Colonic mucosa (tissue), 4 donors: ENCODE measurements at regions not wholly inside any gene's neighbourhood (a gene's known extent, or its start where the extent isn't known, plus 50 kb on each side); places are given as distances from the start of the nearest gene placed in this dataset.
"Not testable (repeated sequence)": the region's sequence is repeated elsewhere in the genome, so short reads cannot be mapped to it uniquely, and the experiment has no call there.

ENCODE experiments used
- DNase-seq: peaks from one replicate; pipeline ENCODE4 v3.0.0-alpha.2; 2020
- H3K27ac ChIP-seq: fragments of 200-600 bp; one replicate; pipeline ENCODE4 v1.8.0; 2021
- H3K27me3 ChIP-seq: fragments of 200-600 bp; one replicate; pipeline ENCODE4 v1.8.0; 2021
- H3K36me3 ChIP-seq: fragments of 200-600 bp; one replicate; pipeline ENCODE4 v1.8.0; 2021
- H3K4me1 ChIP-seq: fragments of 200-600 bp; one replicate; pipeline ENCODE4 v1.8.0; 2021; ENCODE audit warnings: mild to moderate bottlenecking
- H3K4me3 ChIP-seq: fragments of 200-600 bp; one replicate; pipeline ENCODE4 v1.8.0; 2021
- H3K9ac ChIP-seq, 2 donors: one replicate each; pipeline ENCODE4 v1.7.0; 2013; ENCODE audit warnings: control low read depth in 2 of 2, low read depth in 2 of 2, low read length in 2 of 2
- H3K9me3 ChIP-seq: fragments of 200-600 bp; one replicate; pipeline ENCODE4 v1.8.0; 2021
- intact Hi-C: fragments of 100-400 bp; cut with DNase I; formaldehyde crosslinking; loops from one replicate; pipeline ENCODE4 v1.14.1; 2022
- TF ChIP-seq, protein P1 (sequence below): fragments of 200-600 bp; IDR thresholded peaks from one replicate; pipeline ENCODE4 v1.8.0; 2022; ENCODE audit warnings: antibody characterized with exemption, mild to moderate bottlenecking
- donor health status: healthy.
- donor health status: DM: no; HTN: no; CAD: no.
- donor health status: DM: no; HTN: no; CAD: no.

DNA sequence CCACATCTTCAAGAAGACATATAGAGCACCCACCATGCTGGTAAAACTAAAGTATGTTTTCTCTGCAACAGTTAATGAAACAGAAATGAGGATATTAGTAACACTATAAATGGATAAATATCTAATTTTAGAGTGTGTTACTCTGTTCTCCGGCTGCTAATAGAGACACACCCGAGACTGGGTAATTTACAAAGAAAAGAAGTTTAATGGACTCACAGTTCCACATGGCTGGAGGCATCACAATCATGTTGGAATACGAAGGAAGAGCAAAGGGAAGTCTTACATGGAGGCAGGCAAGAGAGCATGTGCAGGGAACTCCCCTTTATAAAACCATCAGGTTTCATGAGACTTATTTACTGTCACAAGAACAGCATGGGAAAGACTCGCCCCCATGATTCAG is 287.2 kb downstream of the SRGAP2C start:
- no peaks in the 10 kb centered on the region for H3K27me3 ChIP-seq

DNA sequence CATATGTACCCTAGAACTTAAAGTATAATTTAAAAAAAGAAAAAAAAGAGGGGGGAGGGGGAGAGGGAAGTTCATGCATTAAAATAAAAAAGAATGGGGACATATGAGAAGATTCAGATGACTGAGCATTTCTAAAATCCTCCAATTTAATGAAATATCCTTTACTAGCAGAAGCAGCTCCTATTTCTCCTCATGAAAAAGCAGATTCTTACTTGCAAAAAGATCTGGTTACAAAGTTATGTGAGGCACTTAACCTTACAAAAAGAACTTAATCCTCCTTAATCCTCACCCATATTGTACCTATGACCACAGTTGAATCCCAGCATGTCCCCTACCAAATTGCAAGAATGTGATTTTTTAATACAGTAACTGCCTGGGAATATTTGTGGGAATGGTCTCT is 298.5 kb downstream of the SRGAP2C start:
- TF ChIP-seq, protein P1, sequence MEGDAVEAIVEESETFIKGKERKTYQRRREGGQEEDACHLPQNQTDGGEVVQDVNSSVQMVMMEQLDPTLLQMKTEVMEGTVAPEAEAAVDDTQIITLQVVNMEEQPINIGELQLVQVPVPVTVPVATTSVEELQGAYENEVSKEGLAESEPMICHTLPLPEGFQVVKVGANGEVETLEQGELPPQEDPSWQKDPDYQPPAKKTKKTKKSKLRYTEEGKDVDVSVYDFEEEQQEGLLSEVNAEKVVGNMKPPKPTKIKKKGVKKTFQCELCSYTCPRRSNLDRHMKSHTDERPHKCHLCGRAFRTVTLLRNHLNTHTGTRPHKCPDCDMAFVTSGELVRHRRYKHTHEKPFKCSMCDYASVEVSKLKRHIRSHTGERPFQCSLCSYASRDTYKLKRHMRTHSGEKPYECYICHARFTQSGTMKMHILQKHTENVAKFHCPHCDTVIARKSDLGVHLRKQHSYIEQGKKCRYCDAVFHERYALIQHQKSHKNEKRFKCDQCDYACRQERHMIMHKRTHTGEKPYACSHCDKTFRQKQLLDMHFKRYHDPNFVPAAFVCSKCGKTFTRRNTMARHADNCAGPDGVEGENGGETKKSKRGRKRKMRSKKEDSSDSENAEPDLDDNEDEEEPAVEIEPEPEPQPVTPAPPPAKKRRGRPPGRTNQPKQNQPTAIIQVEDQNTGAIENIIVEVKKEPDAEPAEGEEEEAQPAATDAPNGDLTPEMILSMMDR, result no peak
- Histone ChIP-seq H3K9me3 (no peaks in the 10 kb centered on the region), H3K27me3 (no peaks in the 10 kb centered on the region), H3K27ac (no peak overlapping the region), H3K9ac (no peak overlapping the region), H3K4me3 (no peak overlapping the region), H3K36me3 (no peaks in the 10 kb centered on the region), H3K4me1 (no peaks in the 10 kb centered on the region)
- intact Hi-C loops, result no loop called here
- DNase-seq, result no peak

More for the DNA sequence above, 287.2 kb downstream of the SRGAP2C start:
- H3K36me3 ChIP-seq, result no peaks in the 10 kb centered on the region
- no peaks in the 10 kb centered on the region for H3K4me1 ChIP-seq
- intact Hi-C loops, result no loop called here
- no peak overlapping the region for H3K27ac ChIP-seq
- H3K9me3 ChIP-seq, result no peaks in the 10 kb centered on the region
- no peak overlapping the region for H3K4me3 ChIP-seq
- TF ChIP-seq, protein P1, result no peak
- DNase-seq, result no peak
- no peak overlapping the region for H3K9ac ChIP-seq

DNA sequence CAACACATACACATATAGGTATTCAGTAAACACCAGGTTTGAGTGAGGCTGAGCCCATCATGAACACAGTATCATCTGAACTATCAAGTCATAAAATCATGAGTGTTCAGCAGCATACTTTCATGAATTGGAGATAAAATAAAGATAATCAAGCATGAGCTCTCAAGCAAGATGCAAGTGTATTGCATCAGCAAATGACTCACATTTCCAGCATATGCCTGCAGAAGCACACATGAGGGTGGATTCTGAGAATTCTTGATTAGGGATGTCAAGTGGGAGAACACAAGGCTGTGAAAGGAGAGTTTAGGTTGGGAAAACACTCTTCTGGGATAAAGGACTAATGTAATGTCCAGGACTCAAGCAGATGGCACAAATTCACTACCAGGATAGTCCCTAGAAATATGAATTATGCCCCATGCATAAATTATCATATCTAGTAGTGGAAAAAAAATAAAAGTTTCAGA is 299.2 kb downstream of the SRGAP2C start:
- no peaks in the 10 kb centered on the region for H3K4me1 ChIP-seq
- intact Hi-C loops, result no loop called here
- TF ChIP-seq, protein P1, result no peak

DNA sequence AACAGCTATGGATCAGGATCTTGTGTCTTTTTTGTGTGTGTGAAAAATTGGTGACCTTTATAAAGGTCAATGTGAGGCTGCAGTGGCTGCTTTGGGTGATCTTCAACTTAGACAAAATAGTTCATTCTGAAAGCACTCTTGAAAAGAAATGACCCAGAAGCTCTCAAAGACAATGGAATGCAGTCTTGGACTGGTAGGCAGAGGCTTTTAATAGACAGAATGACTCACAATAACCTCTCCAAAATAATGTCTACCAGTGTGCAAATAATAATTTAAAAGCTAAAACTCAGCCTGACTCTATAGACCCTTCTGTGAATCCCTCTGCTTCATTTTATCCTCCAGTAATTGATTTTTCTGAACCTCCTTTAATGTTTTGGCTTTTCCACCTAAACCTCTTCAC is 310.0 kb downstream of the SRGAP2C start:
- H3K4me1 ChIP-seq, H3K27ac ChIP-seq, H3K4me3 ChIP-seq, H3K27me3 ChIP-seq, H3K36me3 ChIP-seq, DNase-seq, H3K9ac ChIP-seq, intact Hi-C loops, H3K9me3 ChIP-seq: not testable (repeated sequence)

More for the DNA sequence above, 299.2 kb downstream of the SRGAP2C start:
- Histone ChIP-seq H3K36me3 (no peaks in the 10 kb centered on the region), H3K27me3 (no peaks in the 10 kb centered on the region), H3K4me3 (no peak overlapping the region), H3K27ac (no peak overlapping the region), H3K9ac (no peak overlapping the region), H3K9me3 (no peaks in the 10 kb centered on the region)
- DNase-seq, result no peak

DNA sequence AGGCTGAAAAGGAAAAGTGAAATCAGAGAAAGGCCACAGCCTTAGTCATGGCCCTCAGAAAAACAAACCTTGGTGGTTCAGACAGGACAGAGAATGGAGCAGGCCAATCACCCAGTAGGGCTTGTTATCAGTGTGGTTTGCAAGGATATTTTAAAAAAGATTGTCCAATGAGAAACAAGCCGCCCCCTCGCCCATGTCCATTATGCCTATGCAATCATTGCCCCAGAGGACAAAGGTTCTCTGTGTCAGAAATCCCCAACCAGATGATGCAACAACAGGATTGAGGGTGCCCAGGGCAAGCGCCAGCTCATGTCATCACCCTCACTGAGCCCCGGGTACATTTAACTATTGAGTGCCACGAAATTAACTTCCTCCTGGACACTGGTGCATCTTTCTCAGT is 326.7 kb downstream of the SRGAP2C start:
- H3K27me3 ChIP-seq, H3K9ac ChIP-seq, H3K36me3 ChIP-seq, intact Hi-C loops, H3K9me3 ChIP-seq, H3K4me3 ChIP-seq, H3K4me1 ChIP-seq, H3K27ac ChIP-seq, DNase-seq: not testable (repeated sequence)

DNA sequence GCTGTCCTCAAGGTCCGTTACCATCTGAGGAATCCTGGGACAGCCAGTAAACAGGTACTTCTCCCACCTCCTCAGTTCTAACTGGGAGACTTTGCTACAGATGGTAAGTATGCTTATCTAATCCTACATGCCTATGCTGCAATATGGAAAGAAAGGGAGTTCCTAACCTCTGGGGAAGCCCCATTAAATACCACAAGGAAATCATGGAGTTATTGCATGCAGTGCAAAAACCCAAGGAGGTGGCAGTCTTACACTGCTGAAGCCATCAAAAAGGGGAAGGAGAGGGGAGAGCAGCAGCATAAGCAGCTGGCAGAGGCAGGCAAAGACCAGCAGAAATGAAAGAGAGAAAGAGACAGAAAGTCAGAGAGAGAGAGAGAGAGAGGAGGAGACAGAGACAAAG is 327.1 kb downstream of the SRGAP2C start:
- DNase-seq, H3K27me3 ChIP-seq, H3K9ac ChIP-seq, H3K4me1 ChIP-seq, intact Hi-C loops, H3K4me3 ChIP-seq, H3K9me3 ChIP-seq, H3K27ac ChIP-seq, H3K36me3 ChIP-seq: not testable (repeated sequence)

DNA sequence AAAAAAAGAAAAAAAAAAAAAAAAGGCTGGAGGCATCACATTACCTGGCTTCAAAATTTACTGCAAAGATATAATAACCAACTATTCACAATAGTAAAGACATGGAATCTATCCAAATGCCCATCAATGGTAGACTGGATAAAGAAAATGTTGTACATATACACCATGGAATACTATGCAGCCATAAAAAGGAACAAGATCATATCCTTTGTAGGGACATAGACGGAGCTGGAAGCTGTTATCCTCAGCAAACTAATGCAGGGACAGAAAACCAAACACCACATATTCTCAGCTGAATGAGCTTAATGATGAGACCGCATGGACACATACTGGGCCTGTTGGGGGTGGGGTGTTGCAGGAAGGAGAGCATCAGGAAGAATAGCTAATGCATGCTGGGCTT is 330.5 kb downstream of the SRGAP2C start:
- no peak for DNase-seq
- TF ChIP-seq, protein P1, result no peak
- intact Hi-C loops, result no loop called here
- H3K27me3 ChIP-seq, result peaks cover 6% of the 10 kb centered on the region
- no peaks in the 10 kb centered on the region for H3K9me3 ChIP-seq
- H3K36me3 ChIP-seq, result no peaks in the 10 kb centered on the region
- no peak overlapping the region for H3K27ac ChIP-seq
- H3K4me1 ChIP-seq, result no peaks in the 10 kb centered on the region
- H3K4me3 ChIP-seq, result no peak overlapping the region
- H3K9ac ChIP-seq, result no peak overlapping the region
